GM21723 (cell line): ENCODE measurements at regions not wholly inside any gene's neighbourhood (a gene's known extent, or its start where the extent isn't known, plus 50 kb on each side); places are given as distances from the start of the nearest gene placed in this dataset.

Source experiments
- ATAC-seq: cut with Tn5 transposase; IDR thresholded peaks from one replicate; pipeline ENCODE4 v1.9.1; 2021; ENCODE audit warnings: mild to moderate bottlenecking, moderate library complexity; ENCODE audit not compliant: unreplicated experiment

DNA sequence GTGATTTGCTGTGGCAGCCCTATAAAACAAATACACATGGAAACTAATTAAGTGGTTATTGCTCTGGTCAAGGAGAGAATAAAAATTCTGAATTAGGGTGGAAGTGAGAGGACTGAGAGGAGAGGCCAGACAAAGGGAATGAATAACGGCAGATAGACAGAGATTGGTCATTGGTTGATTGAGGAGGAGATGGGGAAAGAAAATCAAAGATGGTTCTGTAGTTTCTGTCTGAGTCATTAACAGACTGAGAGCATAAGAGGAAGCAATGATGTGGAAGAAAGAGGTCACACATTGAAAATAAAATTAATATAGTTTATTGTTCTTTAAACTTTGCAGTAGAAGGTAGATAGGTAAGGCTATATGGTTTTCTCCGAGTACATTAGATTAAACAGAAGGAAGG is 469.8 kb downstream of the ACTL7B start:
- no peak for ATAC-seq

DNA sequence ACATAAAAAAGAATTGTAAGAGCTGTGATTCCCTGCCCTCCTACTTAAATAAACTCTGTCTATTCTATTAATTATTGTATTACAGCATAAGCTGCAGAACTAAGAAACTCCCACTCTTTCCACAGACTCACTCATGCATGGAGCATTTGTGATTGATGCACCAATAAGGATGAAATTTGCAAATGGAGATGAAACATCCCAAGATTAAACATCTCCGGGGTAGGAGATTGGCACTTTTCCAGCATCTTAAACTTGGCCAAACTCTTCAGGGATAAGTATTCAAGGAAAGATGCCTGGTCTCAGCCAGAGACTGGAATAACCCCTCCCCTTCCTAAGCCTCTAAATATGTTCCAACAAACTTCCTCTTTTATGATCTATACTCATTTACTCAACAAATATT is 472.0 kb downstream of the ACTL7B start:
- ATAC-seq, result no peak

DNA sequence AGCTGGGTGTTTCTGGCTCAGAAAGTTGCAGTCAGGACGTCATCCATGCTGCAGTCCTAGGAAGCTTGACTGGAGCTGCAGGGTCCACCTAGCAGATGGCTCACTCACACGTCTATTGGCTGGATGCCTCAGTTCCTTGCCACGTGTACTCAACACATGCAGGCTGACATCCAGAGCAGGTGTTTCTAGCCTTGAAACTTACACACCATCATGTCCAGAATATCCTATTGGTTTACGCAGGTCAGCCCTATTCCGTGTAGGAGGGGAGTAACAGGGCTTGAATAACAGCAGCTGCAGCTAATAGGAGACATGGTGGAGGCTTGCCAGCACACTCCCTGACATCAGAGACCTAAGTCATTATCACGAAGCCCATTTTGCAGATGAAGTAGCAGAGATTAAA is 473.5 kb downstream of the ACTL7B start:
- no peak for ATAC-seq

DNA sequence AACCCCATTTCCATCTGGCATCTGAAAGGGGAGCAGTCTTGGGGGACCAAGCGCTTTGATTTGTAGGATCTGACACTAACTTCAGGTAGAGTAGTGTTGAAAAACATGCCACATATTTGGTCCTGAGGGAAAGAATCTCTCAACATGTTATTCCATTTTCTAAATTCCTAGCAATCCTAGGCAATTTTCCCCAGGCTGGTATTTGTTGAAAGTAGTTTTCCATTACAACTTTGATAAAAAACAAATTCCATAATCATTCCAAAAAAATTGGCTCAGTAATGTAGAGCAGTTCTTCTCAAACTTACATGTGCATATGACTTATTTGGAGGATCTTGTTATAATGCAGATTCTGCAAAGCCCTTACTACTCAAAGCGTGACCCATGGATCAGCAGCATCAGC is 477.9 kb downstream of the ACTL7B start:
- ATAC-seq, result no peak

DNA sequence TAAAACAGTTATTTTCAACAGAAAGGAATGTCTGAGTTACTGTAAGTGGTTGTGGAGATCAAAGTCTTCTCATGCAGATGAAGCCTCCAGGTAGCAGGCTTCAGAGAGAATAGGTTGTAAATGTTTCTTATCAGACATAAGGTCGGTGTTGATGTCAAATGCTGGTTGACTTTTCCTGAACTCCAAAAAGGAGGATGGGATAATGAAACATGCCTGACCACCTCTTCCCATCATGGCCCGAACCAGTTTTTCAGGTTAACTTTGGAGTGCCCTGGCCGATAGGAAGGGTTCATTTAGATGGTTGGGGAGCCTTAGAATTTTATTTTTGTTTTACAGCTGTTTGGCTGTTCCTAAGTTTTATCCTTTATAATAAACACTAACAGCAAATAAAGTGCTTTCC is 478.4 kb downstream of the ACTL7B start:
- no peak for ATAC-seq

DNA sequence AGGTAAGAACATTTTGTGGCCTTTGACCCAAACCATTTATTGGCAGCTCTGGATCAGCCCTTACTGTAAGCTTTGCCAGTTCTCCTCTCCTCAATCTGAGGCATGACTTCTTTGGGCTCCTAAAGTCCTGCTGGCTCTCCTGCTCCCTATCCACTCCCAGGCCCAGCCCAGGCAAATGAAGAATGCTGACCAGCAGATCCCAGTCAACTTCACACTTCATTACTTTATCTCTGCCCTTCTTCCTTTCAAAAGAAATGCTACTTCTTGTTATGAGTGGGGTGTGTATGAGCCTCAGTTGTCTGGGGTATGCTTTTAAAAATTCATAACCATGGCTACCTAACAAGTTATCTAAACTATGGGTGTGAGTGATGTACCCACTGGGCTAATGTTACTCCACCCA is 479.6 kb downstream of the ACTL7B start:
- no peak for ATAC-seq

DNA sequence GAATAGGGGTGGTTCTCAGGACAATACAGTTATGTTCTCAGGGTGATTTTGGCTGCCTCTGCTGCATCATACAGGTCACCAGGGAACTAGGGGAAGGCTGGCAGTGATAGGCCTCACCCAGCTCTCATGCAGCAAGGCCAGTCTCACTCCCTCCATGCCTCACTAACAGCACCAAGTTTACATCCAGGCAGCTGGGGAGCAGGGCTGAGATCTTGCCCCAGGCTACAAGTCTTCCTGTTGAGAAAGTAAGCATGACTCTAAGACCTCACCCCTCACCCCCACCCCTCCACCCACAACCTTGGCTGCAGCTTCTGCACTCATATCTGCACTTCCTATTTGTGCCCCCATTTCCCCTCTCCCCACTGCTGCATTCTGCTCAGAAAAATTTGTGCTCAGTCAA is 481.2 kb downstream of the ACTL7B start:
- no peak for ATAC-seq

DNA sequence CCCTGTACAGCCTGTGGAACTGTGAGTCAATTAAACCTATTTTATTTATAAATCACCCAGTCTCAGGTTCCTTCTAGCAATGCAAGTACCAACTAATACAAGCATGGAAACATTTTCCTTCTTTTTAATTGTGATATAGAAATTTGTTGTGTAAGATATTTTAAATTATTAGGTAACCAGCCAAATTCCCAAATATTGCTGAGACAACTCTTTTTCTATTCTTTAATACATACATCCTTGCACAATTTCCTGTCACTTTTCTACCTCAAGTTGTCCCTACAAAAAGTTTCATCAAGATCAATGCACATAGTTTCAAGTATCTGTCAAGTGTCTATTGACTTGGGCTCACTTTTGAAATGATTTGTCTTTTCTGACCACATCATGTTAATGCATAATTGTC is 488.6 kb downstream of the ACTL7B start:
- ATAC-seq, result no peak

DNA sequence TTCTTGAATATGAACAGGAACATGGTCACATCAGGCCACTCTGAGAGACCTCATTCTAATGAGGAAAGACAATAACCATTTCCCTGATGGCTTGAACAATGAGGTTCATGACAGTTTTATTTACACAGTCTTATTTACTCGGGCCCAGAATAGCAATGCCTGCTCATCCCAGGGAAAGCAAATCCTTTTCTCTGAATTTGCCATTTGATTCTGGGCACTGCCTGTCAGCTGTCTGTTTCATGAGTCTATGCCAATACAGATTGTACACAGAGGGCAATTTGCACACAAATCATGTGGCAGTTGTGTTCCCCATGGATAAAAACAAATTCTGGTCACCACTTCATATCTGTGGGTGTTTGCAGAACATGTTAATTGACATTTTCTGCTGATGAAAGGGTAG is 492.5 kb downstream of the ACTL7B start:
- no peak for ATAC-seq

DNA sequence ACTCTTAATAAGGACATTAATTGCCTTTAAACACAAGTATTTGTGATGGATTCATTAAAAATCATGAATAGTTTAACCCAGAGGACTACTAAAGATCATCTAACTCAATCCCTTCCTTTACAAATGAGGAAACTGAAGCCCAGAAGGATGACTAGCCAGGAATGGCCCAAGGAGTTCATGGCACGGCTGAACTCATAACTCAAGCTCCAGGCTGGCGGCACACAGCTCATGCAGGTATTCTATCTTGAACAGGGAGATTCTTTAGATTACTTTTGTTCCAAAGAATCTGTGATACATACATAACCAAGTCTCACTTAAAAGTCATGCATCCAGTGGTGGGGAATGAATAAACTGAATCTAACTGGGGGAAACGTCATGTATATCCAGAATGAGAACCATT is 495.5 kb downstream of the ACTL7B start:
- no peak for ATAC-seq

DNA sequence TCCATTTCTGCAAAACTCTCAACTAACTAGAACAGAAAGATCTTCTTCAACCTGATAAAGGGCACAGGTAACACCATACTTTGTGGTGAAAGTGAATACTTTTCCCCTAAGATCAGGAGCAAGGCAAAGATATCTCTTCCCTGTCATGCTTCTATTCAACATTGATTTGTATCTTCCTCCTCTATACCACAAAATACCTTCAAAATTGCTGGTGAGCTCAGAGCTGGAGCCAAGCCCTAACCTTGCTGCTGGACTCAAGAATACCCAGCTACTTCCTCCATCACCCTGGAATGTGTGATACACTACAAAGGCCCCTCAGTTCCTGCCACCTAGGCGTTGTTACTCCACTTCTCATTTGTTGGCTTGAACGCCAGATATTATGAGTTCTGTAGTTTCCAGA is 499.0 kb downstream of the ACTL7B start:
- ATAC-seq, result no peak

DNA sequence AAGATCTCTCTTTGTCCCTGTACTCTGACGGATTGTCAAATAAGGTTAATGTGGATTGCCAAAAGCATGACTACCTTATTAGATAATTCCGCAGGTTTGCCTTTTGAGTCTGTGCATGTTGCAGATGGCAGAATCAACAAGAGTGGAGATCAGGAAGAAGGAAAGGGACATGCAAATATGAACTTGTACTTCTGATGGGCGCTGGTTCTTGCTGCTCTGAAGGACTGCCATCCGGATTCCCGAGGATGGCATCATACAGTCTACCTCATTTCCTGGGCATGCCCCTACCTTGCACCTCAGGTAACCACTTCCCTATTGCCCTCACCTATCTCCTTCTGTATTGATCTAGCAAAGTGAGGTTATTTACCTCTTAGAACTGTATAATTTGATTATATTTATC is 504.2 kb downstream of the ACTL7B start:
- ATAC-seq, result no peak

DNA sequence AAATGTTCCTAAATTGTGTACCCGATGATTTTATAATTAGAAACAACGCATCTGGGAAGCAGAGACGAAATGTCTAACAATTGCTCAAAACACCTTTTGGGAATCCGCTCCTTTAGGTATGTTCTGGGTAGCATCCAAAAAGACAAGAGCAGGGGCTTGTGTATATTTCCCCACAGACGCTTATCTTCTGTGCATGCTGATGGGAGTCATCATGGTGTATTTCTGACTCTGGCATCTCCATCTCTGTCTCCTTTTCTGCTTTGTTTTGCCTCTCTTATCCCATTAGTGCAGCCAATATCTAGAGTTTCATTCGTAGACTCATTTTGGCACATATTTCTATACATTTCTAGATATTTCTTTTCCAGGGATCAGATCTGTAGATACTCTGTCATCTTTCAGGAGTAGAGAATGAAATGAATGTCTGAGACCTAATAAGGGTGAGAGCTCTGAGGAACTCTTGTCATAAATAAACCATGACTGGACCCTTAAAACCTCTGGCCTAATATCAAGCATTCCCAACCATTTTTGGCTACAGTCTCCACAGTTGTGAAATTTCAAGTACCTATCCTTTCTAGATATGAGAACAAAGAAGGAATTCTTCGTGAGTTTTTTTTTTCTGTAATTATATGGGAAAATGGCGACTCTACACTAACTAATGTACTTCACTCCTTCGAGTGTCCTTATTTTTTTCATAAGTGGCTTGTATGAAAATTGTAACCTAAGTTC is 508.2 kb downstream of the ACTL7B start:
- ATAC-seq, result no peak

DNA sequence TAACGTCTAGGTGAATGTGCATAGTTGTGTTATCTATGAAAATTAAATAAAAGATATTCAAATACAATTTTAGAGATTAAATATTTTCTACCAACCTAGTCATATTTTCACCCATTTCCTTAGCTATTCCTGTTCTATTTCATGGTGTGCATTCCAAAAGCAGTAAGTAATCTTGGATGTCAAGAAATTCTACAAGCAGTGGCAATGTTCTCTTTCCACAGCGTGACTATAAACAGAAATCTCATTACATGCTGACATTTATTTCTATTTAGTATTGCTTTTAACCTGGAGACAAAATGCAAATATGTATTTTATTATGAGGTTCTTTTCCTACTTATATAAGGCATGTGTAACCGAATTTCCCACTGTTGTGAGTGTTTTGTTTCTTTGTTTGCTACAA is 510.0 kb downstream of the ACTL7B start:
- ATAC-seq, result no peak

DNA sequence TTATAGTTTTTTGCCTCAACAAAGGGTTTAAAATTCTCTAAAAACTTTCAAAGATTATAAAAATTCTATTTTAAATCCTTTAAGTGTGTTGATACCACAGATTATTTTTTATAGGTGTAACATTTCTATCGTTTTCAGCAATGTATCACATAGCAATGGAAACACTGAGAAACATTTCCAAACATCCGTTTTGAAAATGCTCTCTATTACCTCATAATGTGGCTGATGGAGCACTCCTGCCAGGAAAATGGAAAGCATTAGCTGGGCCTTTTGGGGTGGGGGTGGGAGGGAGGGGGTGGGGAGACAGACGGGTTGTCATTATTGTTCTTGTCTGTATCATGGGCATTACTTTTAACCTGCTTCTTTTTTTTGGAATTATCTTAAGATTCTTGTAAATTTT is 516.5 kb downstream of the ACTL7B start:
- ATAC-seq, result no peak

DNA sequence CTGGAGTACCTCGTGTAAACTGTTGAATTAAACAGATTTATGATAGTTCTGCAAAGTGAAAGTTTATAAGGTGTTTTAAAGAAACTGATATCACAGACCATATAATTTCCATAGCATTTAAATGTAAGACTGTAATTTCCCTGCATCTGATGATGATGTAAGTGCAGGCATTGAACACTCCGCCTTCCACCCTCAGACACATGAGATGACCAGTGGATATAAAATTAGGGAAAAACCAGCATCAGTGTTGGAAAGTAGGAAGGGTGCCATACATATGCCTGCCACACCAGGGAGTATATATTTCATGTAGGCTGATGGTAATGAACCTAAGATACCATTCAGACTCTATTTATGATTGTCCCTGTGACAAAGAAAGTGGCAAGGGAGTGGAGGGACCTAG is 519.2 kb downstream of the ACTL7B start:
- ATAC-seq, result no peak

DNA sequence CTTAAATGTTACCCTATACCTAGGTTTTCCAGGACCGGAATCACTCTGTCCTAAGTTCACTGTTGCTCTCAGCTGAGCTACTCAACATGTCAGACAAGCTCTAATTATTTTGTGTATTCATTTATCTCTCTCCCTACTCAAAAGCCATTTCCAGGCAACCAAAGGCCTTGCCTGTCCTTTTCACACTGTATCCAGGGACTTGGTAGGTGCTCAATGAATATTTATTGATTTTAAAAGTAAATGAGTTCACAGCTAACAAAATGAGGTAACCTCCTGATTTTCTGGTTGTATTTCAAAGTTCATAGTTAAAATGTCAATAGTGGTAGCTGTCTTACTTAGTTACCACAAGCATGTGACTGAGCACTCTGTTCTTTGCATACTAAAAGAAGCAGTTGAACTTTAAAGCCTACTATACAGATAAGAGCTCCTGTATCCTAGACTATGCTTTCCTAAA is 522.2 kb downstream of the ACTL7B start:
- ATAC-seq, result no peak

DNA sequence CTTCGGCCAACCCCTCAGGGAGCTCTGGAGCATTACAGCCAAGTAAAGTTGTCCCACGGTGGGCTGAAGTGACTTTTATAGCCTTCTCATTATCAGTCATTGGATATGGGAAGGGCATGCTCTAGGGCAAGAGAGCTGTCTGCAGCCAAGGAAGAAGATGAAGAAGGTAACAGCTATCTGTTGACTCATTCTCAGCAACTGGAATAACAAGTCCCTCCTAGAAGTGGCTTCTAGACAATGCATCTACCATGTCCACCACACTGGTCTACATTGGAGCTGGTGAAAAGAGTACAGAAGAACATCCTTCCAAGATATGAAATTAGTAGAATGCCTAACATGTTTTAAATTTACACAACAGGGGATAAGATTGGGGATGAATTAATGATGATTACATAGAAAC is 524.2 kb downstream of the ACTL7B start:
- no peak for ATAC-seq

DNA sequence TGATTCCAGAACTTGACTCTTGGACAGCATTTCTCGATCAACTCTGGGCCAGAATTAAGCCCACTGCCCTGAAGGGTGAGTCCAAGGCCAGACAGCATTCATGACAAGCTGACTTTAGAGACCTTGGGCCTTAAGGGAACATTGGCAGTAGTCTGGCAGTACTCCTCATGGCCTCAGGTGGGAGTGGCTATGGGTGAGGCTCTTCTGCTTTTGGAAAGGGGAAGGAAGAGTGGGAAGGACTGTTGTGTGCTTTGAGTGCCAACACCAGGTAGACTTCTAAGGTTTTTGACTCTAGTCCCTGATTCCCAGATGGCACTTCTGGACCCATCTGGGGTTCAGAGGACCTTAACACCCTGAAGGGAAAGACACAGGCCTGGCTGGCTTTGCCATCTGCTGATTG is 530.4 kb downstream of the ACTL7B start:
- ATAC-seq, result no peak

DNA sequence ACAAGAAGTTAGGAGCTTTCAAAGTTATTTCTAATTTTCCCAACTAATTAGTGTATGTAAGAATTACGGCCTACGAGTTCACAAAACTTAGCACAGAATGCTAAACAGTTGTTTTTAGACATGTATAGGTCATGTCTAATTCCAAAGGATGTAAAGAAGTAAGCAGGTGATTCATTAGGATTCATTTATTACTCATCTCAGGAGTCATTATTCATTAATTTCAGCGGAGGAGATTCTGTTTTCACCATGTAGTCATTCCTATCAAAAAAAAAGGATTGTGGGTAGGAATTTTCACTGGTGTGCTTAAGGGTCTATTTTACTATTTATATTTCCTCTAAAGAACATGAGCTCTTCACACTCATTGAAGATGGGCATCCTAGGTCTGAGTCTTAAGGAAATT is 532.2 kb downstream of the ACTL7B start:
- ATAC-seq, result no peak

DNA sequence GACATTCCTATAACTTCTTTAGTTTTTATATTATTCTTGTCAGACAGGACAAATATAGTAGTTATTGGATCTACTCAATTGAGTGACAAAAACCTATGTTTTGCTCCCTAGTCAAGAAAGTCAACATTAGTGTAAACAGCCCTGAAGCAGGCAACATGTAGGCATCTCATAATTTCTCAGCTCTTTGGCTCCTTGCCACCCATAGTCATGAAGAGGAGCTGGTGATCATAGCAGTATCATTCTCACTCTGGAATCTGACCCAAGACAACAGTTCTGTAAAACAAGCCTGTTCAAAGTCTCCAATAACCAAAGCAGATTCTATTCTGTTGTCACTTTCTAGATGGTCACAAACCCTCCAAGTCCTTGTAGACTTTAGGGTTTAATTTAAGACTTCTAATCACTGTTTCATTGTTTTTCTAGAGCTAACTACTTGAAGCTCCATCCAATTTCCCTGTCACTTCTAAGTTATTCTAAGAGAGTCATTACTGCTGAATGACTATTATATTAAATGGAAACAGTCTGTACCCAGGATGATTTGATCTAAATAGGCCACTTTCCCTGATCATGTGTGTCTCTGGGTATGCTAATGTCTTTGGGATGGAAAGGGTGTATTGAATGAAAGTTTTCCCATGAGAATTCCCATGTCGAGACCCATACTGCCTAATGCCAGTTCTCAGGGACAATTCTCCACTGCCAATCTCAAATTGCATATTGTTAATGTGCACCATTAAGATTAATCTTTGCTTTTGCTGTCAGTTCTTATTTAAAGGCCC is 533.3 kb downstream of the ACTL7B start:
- no peak for ATAC-seq

DNA sequence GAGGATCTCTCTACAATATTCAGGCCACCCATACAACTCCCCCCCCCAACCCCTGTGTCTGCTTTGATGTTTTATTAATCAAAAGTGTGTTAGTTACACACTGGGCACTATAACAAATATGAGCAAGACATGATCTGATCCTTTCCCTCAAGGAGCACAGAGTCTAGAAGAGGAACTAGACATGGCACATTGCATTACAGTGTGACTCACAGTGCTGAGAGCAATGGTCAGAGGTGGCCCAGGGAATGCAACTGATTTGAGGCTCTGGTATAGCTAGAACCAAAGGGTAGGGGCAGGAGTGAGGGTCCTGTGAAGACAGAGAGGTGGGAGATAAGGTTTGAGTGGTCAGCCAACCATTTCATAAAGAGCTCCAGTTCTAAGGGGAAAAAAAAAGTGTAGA is 539.2 kb downstream of the ACTL7B start:
- no peak for ATAC-seq

DNA sequence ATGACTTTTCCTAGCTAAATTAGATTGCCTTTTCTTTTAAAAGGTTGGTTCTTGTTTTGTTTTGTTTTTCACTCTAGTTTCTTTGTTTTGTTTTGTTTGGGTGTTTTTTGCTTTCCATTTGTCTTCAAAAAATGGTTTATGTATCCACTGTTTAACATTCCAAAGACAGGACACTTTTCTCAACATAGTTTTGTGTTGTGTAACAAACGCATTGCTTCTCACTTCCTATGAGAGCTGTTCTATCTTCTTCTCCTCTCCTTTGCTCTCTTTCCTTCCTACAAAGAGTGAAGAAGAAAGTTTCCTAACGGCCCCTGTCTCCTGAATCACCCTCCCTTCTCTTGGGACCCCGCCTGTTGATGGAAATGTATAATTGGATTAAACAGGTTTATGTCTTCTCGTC is 539.7 kb downstream of the ACTL7B start:
- no peak for ATAC-seq
